ENCODE measurements at regions not wholly inside any gene's neighbourhood (a gene's known extent, or its start where the extent isn't known, plus 50 kb on each side); places are given as distances from the start of the nearest gene placed in this dataset.

- Histone ChIP-seq H3K18ac (ENCODE audit: low read length) (no peak overlapping the region), H3K4me1 (ENCODE audit: control insufficient read depth in 1 of 2, insufficient read depth in 2 of 2, low read length in 2 of 2) (no peaks in the 10 kb centered on the region), H4K91ac (ENCODE audit: low read depth, low read length) (no peak overlapping the region), H3K79me2 (ENCODE audit: control insufficient read depth, insufficient read depth, low read length, poor library complexity) (no peaks in the 10 kb centered on the region), H2AK5ac (ENCODE audit: low read length) (no peak overlapping the region), H3K4me3 (ENCODE audit: low read depth, low read length) (no peak overlapping the region), H2BK120ac (ENCODE audit: insufficient read depth, low read length, poor library complexity) (no peak overlapping the region), H3K36me3 (ENCODE audit: control insufficient read depth in 1 of 2, insufficient read depth in 2 of 2, low read length in 2 of 2) (no peaks in the 10 kb centered on the region), H2AFZ (ENCODE audit: insufficient read depth, low read length, poor library complexity) (no peak overlapping the region), H2BK12ac (ENCODE audit: low read length) (no peak overlapping the region), H3K23ac (ENCODE audit: low read length) (no peak overlapping the region), H3K9ac (ENCODE audit: low read length) (no peak overlapping the region), H3K27ac (ENCODE audit: low read depth, low read length) (no peak overlapping the region), H3K79me1 (ENCODE audit: low read length) (no peaks in the 10 kb centered on the region), H3K14ac (ENCODE audit: low read length) (no peak overlapping the region), H3K4ac (ENCODE audit: low read depth, low read length) (no peak overlapping the region), H4K8ac (ENCODE audit: low read depth, low read length) (no peak overlapping the region), H4K12ac (ENCODE audit: low read depth, low read length) (no peak overlapping the region), H3K4me2 (ENCODE audit: low read length) (no peak overlapping the region), H3K9me3 (ENCODE audit: insufficient read depth, low read depth, low read length) (no peaks in the 10 kb centered on the region), H3K27me3 (ENCODE audit: insufficient read depth, low read length) (no peaks in the 10 kb centered on the region), H2BK5ac (ENCODE audit: low read depth, low read length, poor library complexity) (no peak overlapping the region)
- no peak for DNase-seq
- WGBS (ENCODE audit: extremely low coverage, insufficient coverage, insufficient read length), result no CpG with 5 or more reads among the region's 4 CpGs
Measured at GRCh38 chr5:135279328-135279727, 119.7 kb downstream of the MACROH2A1 start.

GRCh38 chr5:135276151-135276550, 122.9 kb downstream of the MACROH2A1 start:
- H4K91ac ChIP-seq (ENCODE audit: low read depth, low read length), result no peak overlapping the region
- H3K36me3 ChIP-seq (ENCODE audit: control insufficient read depth in 1 of 2, insufficient read depth in 2 of 2, low read length in 2 of 2), result no peaks in the 10 kb centered on the region
- H3K27me3 ChIP-seq (ENCODE audit: insufficient read depth, low read length), result no peaks in the 10 kb centered on the region
- H3K79me1 ChIP-seq (ENCODE audit: low read length), result peaks cover 2% of the 10 kb centered on the region
- H3K9ac ChIP-seq (ENCODE audit: low read length), result no peak overlapping the region
- no peak overlapping the region for H3K4ac ChIP-seq (ENCODE audit: low read depth, low read length)
- no CpG with 5 or more reads among the region's 6 CpGs for WGBS (ENCODE audit: extremely low coverage, insufficient coverage, insufficient read length)
- no peaks in the 10 kb centered on the region for H3K9me3 ChIP-seq (ENCODE audit: insufficient read depth, low read depth, low read length)
- no peak overlapping the region for H2BK12ac ChIP-seq (ENCODE audit: low read length)
- no peak overlapping the region for H2AK5ac ChIP-seq (ENCODE audit: low read length)
- H3K79me2 ChIP-seq (ENCODE audit: control insufficient read depth, insufficient read depth, low read length, poor library complexity), result peaks cover 3% of the 10 kb centered on the region
- H3K14ac ChIP-seq (ENCODE audit: low read length), result no peak overlapping the region
- no peak overlapping the region for H2BK120ac ChIP-seq (ENCODE audit: insufficient read depth, low read length, poor library complexity)
- no peak overlapping the region for H3K4me3 ChIP-seq (ENCODE audit: low read depth, low read length)
- no peak overlapping the region for H3K23ac ChIP-seq (ENCODE audit: low read length)
- no peak overlapping the region for H3K4me2 ChIP-seq (ENCODE audit: low read length)
- no peak for DNase-seq
- H4K12ac ChIP-seq (ENCODE audit: low read depth, low read length), result no peak overlapping the region
- H3K18ac ChIP-seq (ENCODE audit: low read length), result no peak overlapping the region
- peaks cover 0 to 2% of the 10 kb centered on the region in 2 experiments for H3K4me1 ChIP-seq (ENCODE audit: control insufficient read depth in 1 of 2, insufficient read depth in 2 of 2, low read length in 2 of 2)
- H2AFZ ChIP-seq (ENCODE audit: insufficient read depth, low read length, poor library complexity), result no peak overlapping the region
- H4K8ac ChIP-seq (ENCODE audit: low read depth, low read length), result no peak overlapping the region
- H2BK5ac ChIP-seq (ENCODE audit: low read depth, low read length, poor library complexity), result no peak overlapping the region
- no peak overlapping the region for H3K27ac ChIP-seq (ENCODE audit: low read depth, low read length)

GRCh38 chr5:135273212-135273611, 125.8 kb downstream of the MACROH2A1 start:
- H4K91ac ChIP-seq (ENCODE audit: low read depth, low read length), result peak overlapping the region; percentile 36
- no peak overlapping the region for H3K14ac ChIP-seq (ENCODE audit: low read length)
- H3K27me3 ChIP-seq (ENCODE audit: insufficient read depth, low read length), result no peaks in the 10 kb centered on the region
- no peak overlapping the region for H4K12ac ChIP-seq (ENCODE audit: low read depth, low read length)
- no peaks in the 10 kb centered on the region for H3K36me3 ChIP-seq (ENCODE audit: control insufficient read depth in 1 of 2, insufficient read depth in 2 of 2, low read length in 2 of 2)
- no peak for DNase-seq
- no peak overlapping the region for H2AFZ ChIP-seq (ENCODE audit: insufficient read depth, low read length, poor library complexity)
- no peak overlapping the region for H3K23ac ChIP-seq (ENCODE audit: low read length)
- H3K4ac ChIP-seq (ENCODE audit: low read depth, low read length), result no peak overlapping the region
- no peak overlapping the region for H2AK5ac ChIP-seq (ENCODE audit: low read length)
- H3K9me3 ChIP-seq (ENCODE audit: insufficient read depth, low read depth, low read length), result no peaks in the 10 kb centered on the region
- H4K8ac ChIP-seq (ENCODE audit: low read depth, low read length), result no peak overlapping the region
- H2BK12ac ChIP-seq (ENCODE audit: low read length), result no peak overlapping the region
- peaks cover 2% of the 10 kb centered on the region in 2 experiments for H3K4me1 ChIP-seq (ENCODE audit: control insufficient read depth in 1 of 2, insufficient read depth in 2 of 2, low read length in 2 of 2)
- no peak overlapping the region for H2BK5ac ChIP-seq (ENCODE audit: low read depth, low read length, poor library complexity)
- H3K79me1 ChIP-seq (ENCODE audit: low read length), result peaks cover 8% of the 10 kb centered on the region
- H2BK120ac ChIP-seq (ENCODE audit: insufficient read depth, low read length, poor library complexity), result peak overlapping the region; percentile 36
- WGBS (ENCODE audit: extremely low coverage, insufficient coverage, insufficient read length), result no CpG with 5 or more reads among the region's 2 CpGs
- H3K79me2 ChIP-seq (ENCODE audit: control insufficient read depth, insufficient read depth, low read length, poor library complexity), result peaks cover 3% of the 10 kb centered on the region
- H3K18ac ChIP-seq (ENCODE audit: low read length), result no peak overlapping the region
- no peak overlapping the region for H3K4me2 ChIP-seq (ENCODE audit: low read length)
- H3K4me3 ChIP-seq (ENCODE audit: low read depth, low read length), result no peak overlapping the region
- no peak overlapping the region for H3K9ac ChIP-seq (ENCODE audit: low read length)
- no peak overlapping the region for H3K27ac ChIP-seq (ENCODE audit: low read depth, low read length)

GRCh38 chr5:135272311-135272805, 126.7 kb downstream of the MACROH2A1 start:
- H3K4me2 ChIP-seq (ENCODE audit: low read length), result no peak overlapping the region
- H3K79me1 ChIP-seq (ENCODE audit: low read length), result peaks cover 8% of the 10 kb centered on the region
- peaks cover 3% of the 10 kb centered on the region for H3K79me2 ChIP-seq (ENCODE audit: control insufficient read depth, insufficient read depth, low read length, poor library complexity)
- H3K27me3 ChIP-seq (ENCODE audit: insufficient read depth, low read length), result no peaks in the 10 kb centered on the region
- peak overlapping the region; percentile 46 for H3K18ac ChIP-seq (ENCODE audit: low read length)
- peaks cover 2% of the 10 kb centered on the region in 2 experiments for H3K4me1 ChIP-seq (ENCODE audit: control insufficient read depth in 1 of 2, insufficient read depth in 2 of 2, low read length in 2 of 2)
- H3K27ac ChIP-seq (ENCODE audit: low read depth, low read length), result no peak overlapping the region
- DNase-seq, result no peak
- H2BK5ac ChIP-seq (ENCODE audit: low read depth, low read length, poor library complexity), result peak overlapping the region; percentile 5
- no peak overlapping the region for H3K23ac ChIP-seq (ENCODE audit: low read length)
- H3K9ac ChIP-seq (ENCODE audit: low read length), result no peak overlapping the region
- no peak overlapping the region for H2AK5ac ChIP-seq (ENCODE audit: low read length)
- H3K4ac ChIP-seq (ENCODE audit: low read depth, low read length), result no peak overlapping the region
- H3K36me3 ChIP-seq (ENCODE audit: control insufficient read depth in 1 of 2, insufficient read depth in 2 of 2, low read length in 2 of 2), result no peaks in the 10 kb centered on the region
- WGBS (ENCODE audit: extremely low coverage, insufficient coverage, insufficient read length), result no CpG with 5 or more reads among the region's 11 CpGs
- no peak overlapping the region for H3K4me3 ChIP-seq (ENCODE audit: low read depth, low read length)
- no peaks in the 10 kb centered on the region for H3K9me3 ChIP-seq (ENCODE audit: insufficient read depth, low read depth, low read length)
- peak overlapping the region; percentile 33 for H4K8ac ChIP-seq (ENCODE audit: low read depth, low read length)
- no peak overlapping the region for H4K12ac ChIP-seq (ENCODE audit: low read depth, low read length)
- H2BK12ac ChIP-seq (ENCODE audit: low read length), result peak overlapping the region; percentile 13
- peak overlapping the region; percentile 57 for H3K14ac ChIP-seq (ENCODE audit: low read length)
- peak overlapping the region; percentile 50 for H4K91ac ChIP-seq (ENCODE audit: low read depth, low read length)
- H2BK120ac ChIP-seq (ENCODE audit: insufficient read depth, low read length, poor library complexity), result peak overlapping the region; percentile 35
- H2AFZ ChIP-seq (ENCODE audit: insufficient read depth, low read length, poor library complexity), result no peak overlapping the region
